ENCODE measurements at regions not wholly inside any gene's neighbourhood (a gene's known extent, or its start where the extent isn't known, plus 50 kb on each side); places are given as distances from the start of the nearest gene placed in this dataset.

- Histone ChIP-seq H3K27me3 (no peaks in the 10 kb centered on the region), H3K27ac (no peak overlapping the region), H3K9me3 (replicated peaks) (no peaks in the 10 kb centered on the region), H3K36me3 (no peaks in the 10 kb centered on the region), H3K4me3 (no peak overlapping the region), H3K4me1 (no peaks in the 10 kb centered on the region)
- no peak for DNase-seq
Observed at GRCh38 chr13:88866195-88866594, 1195.0 kb downstream of the SLITRK5 start.

DNA sequence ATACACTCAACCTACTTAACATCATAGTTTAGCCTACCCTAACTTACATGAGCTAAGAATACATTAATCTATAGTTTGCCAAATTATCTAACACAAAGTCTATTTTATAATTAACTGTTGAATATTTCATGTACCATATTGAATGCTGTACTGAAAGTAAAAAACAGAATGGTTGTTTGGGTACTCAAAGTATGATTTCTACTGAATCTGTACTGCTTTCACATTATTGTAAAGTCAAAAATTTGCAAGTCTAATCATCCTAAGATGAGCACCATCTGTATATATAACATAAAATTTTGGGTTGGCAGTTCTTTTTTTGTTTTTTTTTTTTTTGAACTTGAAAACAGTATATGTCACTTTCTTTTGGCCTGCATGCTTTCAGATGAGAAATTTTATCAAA, 1212.6 kb downstream of the SLITRK5 start:
- Histone ChIP-seq H3K27ac (no peak overlapping the region), H3K27me3 (no peaks in the 10 kb centered on the region), H3K4me3 (no peak overlapping the region), H3K4me1 (no peaks in the 10 kb centered on the region), H3K9me3 (replicated peaks) (no peaks in the 10 kb centered on the region), H3K36me3 (no peaks in the 10 kb centered on the region)
- DNase-seq, result no peak

GRCh38 chr13:88887045-88887662, 1216.0 kb downstream of the SLITRK5 start:
- Histone ChIP-seq H3K27ac (no peak overlapping the region), H3K4me3 (no peak overlapping the region), H3K9me3 (replicated peaks) (no peaks in the 10 kb centered on the region), H3K36me3 (no peaks in the 10 kb centered on the region), H3K4me1 (no peaks in the 10 kb centered on the region), H3K27me3 (no peaks in the 10 kb centered on the region)
- DNase-seq, result no peak

- DNase-seq, result peak; percentile 39 to 47
- no peak overlapping the region for H3K4me3 ChIP-seq
- H3K36me3 ChIP-seq, result no peaks in the 10 kb centered on the region
- H3K9me3 ChIP-seq (replicated peaks), result no peaks in the 10 kb centered on the region
- H3K4me1 ChIP-seq, result no peaks in the 10 kb centered on the region
- H3K27me3 ChIP-seq, result no peaks in the 10 kb centered on the region
- no peak overlapping the region for H3K27ac ChIP-seq
Observed at GRCh38 chr13:88895261-88895941, 1224.2 kb downstream of the SLITRK5 start.

DNA sequence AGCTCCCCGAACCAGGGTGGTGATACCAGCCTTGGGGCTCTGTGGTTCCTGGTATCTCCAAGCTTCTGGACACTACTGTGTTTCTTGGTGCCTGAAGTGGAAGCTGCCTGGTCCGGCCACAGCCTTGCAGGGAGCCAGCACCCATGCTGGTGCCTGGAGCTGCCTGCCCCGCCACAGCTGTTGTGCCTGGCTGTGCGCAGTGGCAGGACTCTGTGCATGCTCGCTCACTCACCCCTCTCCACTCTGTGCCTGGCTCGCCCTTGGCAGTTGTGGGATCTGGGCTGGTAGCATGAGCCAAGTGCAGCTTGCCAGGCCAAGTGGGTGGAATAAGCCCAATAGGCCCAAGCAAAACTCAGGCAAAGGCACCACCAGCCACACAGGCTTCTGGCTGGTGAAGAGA, 1225.3 kb downstream of the SLITRK5 start:
- no peak overlapping the region for H3K27ac ChIP-seq
- H3K27me3 ChIP-seq, result no peaks in the 10 kb centered on the region
- no peaks in the 10 kb centered on the region for H3K4me1 ChIP-seq
- no peaks in the 10 kb centered on the region for H3K9me3 ChIP-seq (replicated peaks)
- H3K4me3 ChIP-seq, result no peak overlapping the region
- DNase-seq, result no peak
- H3K36me3 ChIP-seq, result no peaks in the 10 kb centered on the region

DNA sequence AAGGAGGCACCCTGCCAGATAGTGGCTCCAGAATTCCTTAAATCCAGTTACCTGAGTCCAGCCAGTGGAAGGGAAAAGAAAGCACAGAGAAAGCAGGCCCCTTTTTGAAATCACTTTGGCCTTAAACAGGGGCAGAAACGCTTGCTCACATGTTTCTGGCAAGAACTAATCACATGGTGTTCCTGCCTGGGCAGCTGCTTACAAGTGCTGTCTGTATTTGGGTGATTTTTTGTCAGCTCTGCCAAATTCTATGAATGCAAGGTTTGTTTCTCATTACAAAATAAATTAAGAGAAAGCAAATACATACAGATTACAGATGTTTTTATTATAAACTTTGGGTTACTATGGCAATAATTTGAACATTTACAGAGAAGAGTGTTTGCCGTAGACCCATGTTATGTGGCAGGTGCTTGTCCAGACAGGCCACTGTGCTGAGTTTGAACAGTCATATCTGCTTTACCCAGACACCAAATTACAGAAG, 1237.8 kb downstream of the SLITRK5 start:
- H3K4me3 ChIP-seq, result no peak overlapping the region
- no peaks in the 10 kb centered on the region for H3K27me3 ChIP-seq

DNA sequence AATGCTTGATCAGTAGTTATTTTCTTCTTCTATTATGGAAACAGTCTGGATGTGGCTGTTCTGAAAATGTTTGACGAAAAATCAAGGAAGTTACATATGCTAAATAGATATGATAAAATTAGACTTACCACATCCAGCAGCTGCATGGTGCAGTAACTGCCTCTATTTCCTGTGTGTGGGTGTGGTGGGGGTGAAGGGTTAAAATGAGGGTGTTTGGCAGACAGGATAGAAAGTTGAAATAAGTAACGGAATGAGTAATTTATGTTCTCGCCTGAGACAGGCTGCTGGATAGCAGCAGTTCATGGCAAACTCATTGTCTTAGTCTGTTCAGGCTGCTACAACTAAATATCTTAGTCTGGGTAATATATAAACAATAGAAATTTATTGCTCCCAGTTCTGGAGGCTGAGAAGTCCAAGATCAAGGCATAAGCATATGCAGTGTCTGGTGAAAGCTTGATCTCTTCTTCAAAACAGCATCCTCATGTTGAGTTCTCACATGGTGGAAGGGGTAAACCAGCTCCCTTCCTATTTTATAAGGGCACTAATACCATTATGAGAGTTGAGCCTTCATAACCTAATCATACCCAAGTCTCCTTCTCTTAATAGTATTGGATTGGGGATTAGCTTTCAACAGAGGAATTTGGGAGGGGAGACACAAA, 1248.9 kb downstream of the SLITRK5 start:
- H3K36me3 ChIP-seq, result no peaks in the 10 kb centered on the region
- no peak for DNase-seq
- H3K27me3 ChIP-seq, result no peaks in the 10 kb centered on the region

More for the DNA sequence above, 1237.8 kb downstream of the SLITRK5 start:
- H3K9me3 ChIP-seq (replicated peaks), result no peaks in the 10 kb centered on the region; the same call in 1 of the 2 replicates
- no peak for DNase-seq
- no peaks in the 10 kb centered on the region for H3K36me3 ChIP-seq
- no peak overlapping the region for H3K27ac ChIP-seq
- no peaks in the 10 kb centered on the region for H3K4me1 ChIP-seq

GRCh38 chr13:88925954-88926353, 1254.8 kb downstream of the SLITRK5 start:
- Histone ChIP-seq H3K4me1 (no peaks in the 10 kb centered on the region), H3K27ac (no peak overlapping the region), H3K4me3 (no peak overlapping the region), H3K9me3 (replicated peaks) (no peaks in the 10 kb centered on the region), H3K36me3 (no peaks in the 10 kb centered on the region), H3K27me3 (no peaks in the 10 kb centered on the region)
- no peak for DNase-seq

More for the DNA sequence above, 1248.9 kb downstream of the SLITRK5 start:
- H3K27ac ChIP-seq, result no peak overlapping the region
- no peak overlapping the region for H3K4me3 ChIP-seq
- no peaks in the 10 kb centered on the region for H3K4me1 ChIP-seq
- no peaks in the 10 kb centered on the region for H3K9me3 ChIP-seq (replicated peaks)

DNA sequence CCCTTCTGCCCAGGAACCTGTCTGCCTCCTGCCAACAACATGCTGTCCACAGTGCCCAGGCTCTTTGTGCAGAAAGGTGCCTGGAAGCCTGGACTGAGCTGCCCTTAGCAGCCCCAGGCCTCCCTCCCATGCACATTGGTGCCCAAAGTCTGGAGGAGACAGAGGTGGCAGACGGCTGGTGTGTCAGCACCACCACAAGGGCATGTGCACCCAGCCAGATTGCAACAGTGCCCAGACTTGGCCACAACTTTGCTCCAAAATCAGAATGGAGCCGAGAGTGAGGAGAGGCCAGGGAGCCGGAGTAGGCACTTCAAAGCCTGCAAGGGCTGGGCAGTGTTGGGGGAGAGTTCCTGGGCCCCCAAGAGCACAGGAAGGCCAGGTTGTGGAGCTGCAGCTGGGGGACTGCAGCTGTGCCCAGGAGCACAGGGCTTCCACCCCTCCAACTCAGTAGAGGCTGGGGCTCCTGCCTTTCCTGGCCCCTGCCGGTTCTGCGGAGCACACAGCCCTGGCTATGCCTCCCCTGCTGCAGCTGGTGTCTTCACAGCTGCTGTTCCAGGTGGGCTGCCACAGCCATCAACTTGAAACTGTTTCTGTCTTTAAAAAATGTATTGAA, 1255.8 kb downstream of the SLITRK5 start:
- no peaks in the 10 kb centered on the region for H3K4me1 ChIP-seq

DNA sequence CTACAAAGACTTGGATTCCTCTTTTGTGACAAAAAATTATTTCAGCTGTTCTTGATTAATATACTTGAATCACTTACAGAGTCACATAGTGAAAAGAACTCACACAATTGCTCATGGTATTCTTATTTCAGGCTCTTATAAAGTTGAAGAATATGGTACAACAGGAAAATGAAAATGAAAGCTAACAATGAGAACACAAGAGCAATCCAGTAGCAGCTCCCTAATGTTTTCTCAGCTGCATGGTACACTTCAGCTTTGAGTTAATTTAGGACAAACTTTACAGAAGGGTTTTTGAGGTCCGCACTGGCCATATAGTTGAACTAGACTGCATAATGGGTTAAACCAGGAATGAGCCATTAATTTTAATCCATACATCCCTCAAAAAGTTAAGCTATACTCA, 1261.8 kb downstream of the SLITRK5 start:
- Histone ChIP-seq H3K27me3 (no peaks in the 10 kb centered on the region), H3K4me1 (no peaks in the 10 kb centered on the region), H3K27ac (no peak overlapping the region), H3K9me3 (replicated peaks) (no peaks in the 10 kb centered on the region), H3K4me3 (no peak overlapping the region), H3K36me3 (no peaks in the 10 kb centered on the region)
- no peak for DNase-seq

More for the DNA sequence above, 1255.8 kb downstream of the SLITRK5 start:
- H3K4me3 ChIP-seq, result no peak overlapping the region
- no peak for DNase-seq
- no peaks in the 10 kb centered on the region for H3K9me3 ChIP-seq (replicated peaks)
- H3K27me3 ChIP-seq, result no peaks in the 10 kb centered on the region
- no peaks in the 10 kb centered on the region for H3K36me3 ChIP-seq
- H3K27ac ChIP-seq, result no peak overlapping the region

- no peaks in the 10 kb centered on the region for H3K27me3 ChIP-seq
- no peaks in the 10 kb centered on the region for H3K9me3 ChIP-seq (replicated peaks)
- H3K4me3 ChIP-seq, result no peak overlapping the region
- H3K27ac ChIP-seq, result no peak overlapping the region
- DNase-seq, result peak in 1 of 2 experiments; percentile 7
- H3K4me1 ChIP-seq, result no peaks in the 10 kb centered on the region
- H3K36me3 ChIP-seq, result no peaks in the 10 kb centered on the region
Observed at GRCh38 chr13:88937384-88937783, 1266.2 kb downstream of the SLITRK5 start.

- Histone ChIP-seq H3K27me3 (no peaks in the 10 kb centered on the region), H3K4me1 (no peaks in the 10 kb centered on the region), H3K4me3 (no peak overlapping the region), H3K27ac (no peak overlapping the region), H3K9me3 (replicated peaks) (no peaks in the 10 kb centered on the region), H3K36me3 (no peaks in the 10 kb centered on the region)
- no peak for DNase-seq
Observed at GRCh38 chr13:88945793-88946192, 1274.6 kb downstream of the SLITRK5 start.

DNA sequence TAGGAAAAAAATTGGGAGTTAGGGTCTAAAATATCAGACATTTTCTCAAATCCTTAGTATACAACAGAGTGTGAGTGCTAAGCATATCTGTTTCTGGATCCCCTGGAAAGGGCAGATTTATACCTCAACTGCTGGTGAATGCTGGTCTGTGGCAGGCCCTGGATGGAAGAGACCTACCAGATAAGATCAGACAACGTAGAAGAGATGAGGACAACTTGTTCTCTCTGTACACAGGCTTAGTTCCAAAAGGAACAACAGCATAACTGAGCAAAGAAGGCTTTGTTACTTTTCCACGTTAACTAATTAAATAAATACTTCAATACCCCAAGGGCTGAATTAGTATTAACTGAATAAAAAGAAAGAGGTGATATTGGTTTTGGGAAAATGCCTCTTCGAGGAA, 1277.3 kb downstream of the SLITRK5 start:
- Histone ChIP-seq H3K27me3 (no peaks in the 10 kb centered on the region), H3K9me3 (replicated peaks) (no peaks in the 10 kb centered on the region), H3K36me3 (no peaks in the 10 kb centered on the region), H3K4me3 (no peak overlapping the region), H3K27ac (no peak overlapping the region), H3K4me1 (no peaks in the 10 kb centered on the region)
- no peak for DNase-seq

DNA sequence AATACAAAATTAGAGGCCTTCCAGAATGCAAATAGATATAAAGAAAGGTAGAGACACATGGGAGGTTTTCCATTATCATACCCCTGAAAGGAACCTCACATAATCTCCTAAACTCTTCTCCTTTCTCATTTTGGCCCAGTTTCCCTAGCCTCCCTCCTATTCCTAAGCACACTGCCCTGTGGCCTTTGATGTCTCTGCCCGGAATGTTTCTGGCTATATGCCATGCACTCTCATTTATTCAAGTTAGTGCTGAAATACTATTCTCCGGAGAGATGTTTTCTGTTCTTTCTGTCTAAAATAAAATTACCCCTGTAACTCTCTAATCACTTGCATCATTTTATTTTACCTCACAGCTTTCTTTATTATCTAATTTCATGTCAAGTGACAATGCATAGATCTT, 1287.7 kb downstream of the SLITRK5 start:
- Histone ChIP-seq H3K27me3 (no peaks in the 10 kb centered on the region), H3K9me3 (replicated peaks) (no peaks in the 10 kb centered on the region), H3K27ac (no peak overlapping the region), H3K4me1 (no peaks in the 10 kb centered on the region), H3K4me3 (no peak overlapping the region), H3K36me3 (no peaks in the 10 kb centered on the region)
- DNase-seq, result peak in 1 of 2 experiments; percentile 7

DNA sequence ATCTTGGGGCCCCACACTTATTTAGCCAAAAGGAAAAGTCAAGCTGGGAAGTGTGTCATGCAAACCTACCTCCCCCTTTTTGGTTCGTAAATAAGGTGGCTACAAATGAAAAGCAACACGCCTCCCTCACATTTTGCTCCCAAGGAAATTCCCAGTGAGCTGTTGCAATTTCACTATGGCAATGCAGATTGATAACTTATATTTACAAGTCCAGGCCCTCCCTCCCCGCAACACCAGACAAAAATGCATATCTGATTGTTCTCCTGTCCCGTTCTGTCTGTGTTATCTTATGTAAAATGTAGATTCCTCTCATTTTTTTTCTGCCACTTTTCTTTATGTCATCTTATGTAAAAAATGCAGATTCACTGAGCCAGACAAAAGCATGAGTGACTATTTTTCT, 1305.3 kb downstream of the SLITRK5 start:
- no peaks in the 10 kb centered on the region for H3K36me3 ChIP-seq
- no peaks in the 10 kb centered on the region for H3K9me3 ChIP-seq (replicated peaks)
- no peaks in the 10 kb centered on the region for H3K27me3 ChIP-seq
- H3K27ac ChIP-seq, result no peak overlapping the region
- H3K4me3 ChIP-seq, result no peak overlapping the region
- no peak for DNase-seq
- H3K4me1 ChIP-seq, result no peaks in the 10 kb centered on the region
